ENCODE measurements at regions not wholly inside any gene's neighbourhood (a gene's known extent, or its start where the extent isn't known, plus 50 kb on each side); places are given as distances from the start of the nearest gene placed in this dataset.

- Histone ChIP-seq H3K27ac (replicated peaks) (no peak overlapping the region), H3K4me3 (replicated peaks; ENCODE audit: insufficient read depth, low read length) (no peak overlapping the region), H3K27me3 (ENCODE audit: insufficient read depth, poor library complexity, severe bottlenecking) (no peaks in the 10 kb centered on the region)
- DNase-seq (ENCODE audit: low read depth in 1 of 2, low spot score in 1 of 2) = no peak
- no peak for TF ChIP-seq SPI1 (IDR thresholded peaks at IDR 0.05; ENCODE audit: borderline replicate concordance, low read depth)
- TF ChIP-seq POLR2AphosphoS5 (IDR thresholded peaks at IDR 0.05; ENCODE audit: low read depth) = no peak
- no peak for TF ChIP-seq GABPA (IDR thresholded peaks at IDR 0.05; ENCODE audit: low read depth)
- TF ChIP-seq CTCF (IDR thresholded peaks at IDR 0.05; ENCODE audit: insufficient read depth, low read length) = no peak
- TF ChIP-seq REST (IDR thresholded peaks at IDR 0.05; ENCODE audit: insufficient replicate concordance, low read depth) = no peak
Observed at GRCh38 chr16:88290850-88291830, 91.6 kb upstream of the ZNF469 start.

- no peak for DNase-seq (ENCODE audit: low read depth in 1 of 2, low spot score in 1 of 2)
- TF ChIP-seq GABPA (IDR thresholded peaks at IDR 0.05; ENCODE audit: low read depth) (no peak), POLR2AphosphoS5 (IDR thresholded peaks at IDR 0.05; ENCODE audit: low read depth) (no peak), SPI1 (IDR thresholded peaks at IDR 0.05; ENCODE audit: borderline replicate concordance, low read depth) (no peak)
- H3K27ac ChIP-seq (replicated peaks) = no peak overlapping the region
- H3K4me3 ChIP-seq (replicated peaks; ENCODE audit: insufficient read depth, low read length) = no peak overlapping the region
- no peaks in the 10 kb centered on the region for H3K27me3 ChIP-seq (ENCODE audit: insufficient read depth, poor library complexity, severe bottlenecking)
Observed at GRCh38 chr16:88292007-88292970, 90.5 kb upstream of the ZNF469 start.

- H3K27ac ChIP-seq (replicated peaks) = no peak overlapping the region
- H3K4me3 ChIP-seq (replicated peaks; ENCODE audit: insufficient read depth, low read length) = no peak overlapping the region
- TF ChIP-seq SPI1 (IDR thresholded peaks at IDR 0.05; ENCODE audit: borderline replicate concordance, low read depth) (no peak), GABPA (IDR thresholded peaks at IDR 0.05; ENCODE audit: low read depth) (no peak), POLR2AphosphoS5 (IDR thresholded peaks at IDR 0.05; ENCODE audit: low read depth) (no peak), CTCF (IDR thresholded peaks at IDR 0.05; ENCODE audit: insufficient read depth, low read length) (no peak), REST (IDR thresholded peaks at IDR 0.05; ENCODE audit: insufficient replicate concordance, low read depth) (no peak)
- DNase-seq (ENCODE audit: low read depth in 1 of 2, low spot score in 1 of 2) = no peak
- H3K27me3 ChIP-seq (ENCODE audit: insufficient read depth, poor library complexity, severe bottlenecking) = no peaks in the 10 kb centered on the region
Observed at GRCh38 chr16:88293097-88293496, 89.7 kb upstream of the ZNF469 start.
